Activated B cell treated with CpG ODN at 0.5 μM for 24 hours (primary cell): ENCODE measurements at regions not wholly inside any gene's neighbourhood (a gene's known extent, or its start where the extent isn't known, plus 50 kb on each side); places are given as distances from the start of the nearest gene placed in this dataset.

Experiments
- ATAC-seq: fragments of 200-7000 bp; cut with Tn5 transposase; one replicate; pipeline ENCODE4 v1.10.0; 2021; ENCODE audit warnings: low read depth, mild to moderate bottlenecking, moderate library complexity
- CTCF ChIA-PET: fragments of 350-600 bp; sonication (Branson Sonifier 250); formaldehyde crosslinking; loops from one replicate; lab custom pipeline; 2021; ENCODE audit warnings: antibody characterized with exemption; lab: Charles Lee
- POLR2A ChIA-PET: fragments of 350-600 bp; sonication (Branson Sonifier 250); formaldehyde crosslinking; loops from one replicate; lab custom pipeline; 2021; ENCODE audit warnings: antibody characterized with exemption; lab: Charles Lee
- DNase-seq: peaks from one replicate; pipeline ENCODE4 v3.0.0; 2022
- H3K27ac Mint-ChIP-seq: one replicate; pipeline ENCODE4 v1.8.0; 2020; ENCODE audit warnings: mixed read lengths
- H3K27me3 Mint-ChIP-seq: one replicate; pipeline ENCODE4 v1.8.0; 2021; ENCODE audit warnings: mixed read lengths
- H3K36me3 Mint-ChIP-seq: one replicate; pipeline ENCODE4 v1.8.0; 2021; ENCODE audit warnings: low read depth, mixed read lengths
- H3K4me1 Mint-ChIP-seq: one replicate; pipeline ENCODE4 v1.8.0; 2021; ENCODE audit warnings: mixed read lengths
- H3K4me3 Mint-ChIP-seq: one replicate; pipeline ENCODE4 v1.8.0; 2020; ENCODE audit warnings: mild to moderate bottlenecking, mixed read lengths
- H3K9me3 Mint-ChIP-seq: one replicate; pipeline ENCODE4 v1.8.0; 2020; ENCODE audit warnings: mixed read lengths
- CTCF ChIP-seq: fragments of 200-600 bp; IDR thresholded peaks from one replicate; pipeline ENCODE4 v1.8.0; 2022; ENCODE audit warnings: antibody characterized with exemption, mild to moderate bottlenecking
- intact Hi-C: fragments of 100-400 bp; cut with micrococcal nuclease; formaldehyde crosslinking; loops from one replicate; pipeline ENCODE4 v1.15.1; 2024

DNA sequence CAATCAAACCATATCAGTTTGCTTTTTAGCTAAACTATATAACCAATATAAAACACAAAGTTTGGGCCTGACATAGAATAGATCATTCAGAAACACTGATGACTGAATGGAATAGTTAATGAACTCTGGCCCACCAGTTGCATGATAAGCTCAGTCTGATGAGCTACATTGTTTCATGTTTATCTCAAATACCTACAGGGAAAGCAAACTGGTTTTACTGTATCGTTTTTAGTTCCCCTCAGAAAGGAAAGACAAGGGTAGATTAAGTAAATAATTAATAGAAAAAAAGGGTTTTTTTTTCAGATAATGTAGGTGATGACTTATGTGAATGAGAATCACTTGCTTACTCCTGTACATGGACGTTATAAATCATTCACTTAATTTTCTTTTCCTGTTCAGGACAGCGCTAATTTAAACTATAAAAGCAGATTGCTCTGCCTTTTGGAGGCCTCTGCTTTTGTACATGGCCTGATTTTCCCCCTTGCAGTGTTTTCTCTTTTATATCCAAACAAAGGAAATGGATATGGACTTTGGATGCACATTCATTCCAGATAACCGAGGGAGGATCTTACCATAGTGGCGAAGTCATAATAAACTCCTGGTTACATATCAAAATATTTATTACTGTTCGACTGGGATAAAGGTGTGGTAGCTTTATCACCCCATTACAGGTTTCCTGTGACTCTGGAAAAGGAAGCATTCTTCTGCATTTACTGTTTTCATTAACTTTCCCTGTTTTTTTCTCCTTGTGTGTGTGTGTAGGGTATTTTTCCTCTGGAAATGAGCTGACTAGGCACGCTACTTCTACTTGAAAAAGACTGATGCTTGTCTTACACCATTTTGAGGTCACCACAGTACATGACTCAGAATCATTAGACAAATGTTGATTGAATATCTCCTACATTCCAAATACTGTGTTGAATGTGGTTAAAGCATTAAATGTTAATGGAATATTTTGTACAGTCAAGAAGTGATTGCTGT lies 373.1 kb upstream of the HS3ST1 start:
- Mint-ChIP-seq H3K4me1 (no peaks in the 10 kb centered on the region), H3K9me3 (no peaks in the 10 kb centered on the region), H3K27me3 (no peaks in the 10 kb centered on the region), H3K36me3 (no peaks in the 10 kb centered on the region), H3K27ac (no peak overlapping the region), H3K4me3 (no peak overlapping the region)
- ATAC-seq (no peak), DNase-seq (no peak)
- TF ChIP-seq CTCF, result no peak
- POLR2A ChIA-PET, result no interaction called here
- intact Hi-C loops, result no loop called here
- CTCF ChIA-PET, result no interaction called here

DNA sequence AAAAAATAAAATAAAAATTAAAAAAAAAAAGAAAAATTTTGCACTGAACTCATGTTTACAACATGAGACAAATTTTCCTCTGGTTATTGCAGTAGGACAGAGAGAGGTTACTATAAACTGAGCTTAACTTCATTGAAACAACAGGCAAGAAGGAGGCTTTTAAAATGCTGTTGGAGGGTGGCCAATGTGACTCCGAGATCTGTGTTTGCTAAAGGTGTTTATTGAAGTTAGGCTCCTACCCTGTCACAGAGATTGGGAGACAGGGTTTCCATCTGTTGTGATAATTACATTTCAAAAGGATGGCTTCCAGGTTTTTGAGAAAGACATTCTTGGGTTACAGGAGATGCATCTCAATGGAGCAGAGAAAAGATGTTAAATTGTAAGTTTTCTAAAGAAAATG lies 370.5 kb upstream of the HS3ST1 start:
- Mint-ChIP-seq H3K27me3 (no peaks in the 10 kb centered on the region), H3K9me3 (no peaks in the 10 kb centered on the region), H3K4me1 (no peaks in the 10 kb centered on the region), H3K27ac (no peak overlapping the region), H3K4me3 (no peak overlapping the region), H3K36me3 (no peaks in the 10 kb centered on the region)
- intact Hi-C loops, result no loop called here
- no peak for TF ChIP-seq CTCF
- ChIA-PET POLR2A (no interaction called here), CTCF (no interaction called here)
- DNase-seq (no peak), ATAC-seq (no peak)

GRCh38 chr4:11791797-11792196 lies 363.1 kb upstream of the HS3ST1 start:
- no peak for TF ChIP-seq CTCF
- Mint-ChIP-seq H3K27me3 (no peaks in the 10 kb centered on the region), H3K4me3 (no peak overlapping the region), H3K27ac (no peak overlapping the region), H3K9me3 (no peaks in the 10 kb centered on the region), H3K4me1 (no peaks in the 10 kb centered on the region), H3K36me3 (no peaks in the 10 kb centered on the region)
- POLR2A ChIA-PET, result no interaction called here
- CTCF ChIA-PET, result no interaction called here
- intact Hi-C loops, result no loop called here
- no peak for ATAC-seq
- DNase-seq, result no peak

GRCh38 chr4:11790230-11790629 lies 361.5 kb upstream of the HS3ST1 start:
- no peaks in the 10 kb centered on the region for H3K36me3 Mint-ChIP-seq

More at GRCh38 chr4:11790230-11790629, 361.5 kb upstream of the HS3ST1 start:
- Mint-ChIP-seq H3K27ac (no peak overlapping the region), H3K9me3 (no peaks in the 10 kb centered on the region), H3K27me3 (no peaks in the 10 kb centered on the region), H3K4me1 (no peaks in the 10 kb centered on the region), H3K4me3 (no peak overlapping the region)
- intact Hi-C loops, result no loop called here
- no peak for ATAC-seq
- ChIA-PET POLR2A (no interaction called here), CTCF (no interaction called here)
- no peak for TF ChIP-seq CTCF
- DNase-seq, result no peak
